HG03439 (cell line): ENCODE measurements at regions not wholly inside any gene's neighbourhood (a gene's known extent, or its start where the extent isn't known, plus 50 kb on each side); places are given as distances from the start of the nearest gene placed in this dataset.

Experiments used
- ATAC-seq: cut with Tn5 transposase; IDR thresholded peaks from one replicate; pipeline ENCODE4 v1.9.1; 2021; ENCODE audit warnings: mild to moderate bottlenecking, moderate library complexity; ENCODE audit not compliant: unreplicated experiment

- ATAC-seq: no peak
These were observed 111.9 kb upstream of the SLC44A3 start for GRCh38 chr1:94708299-94708685.

- no peak for ATAC-seq
These were observed 112.5 kb upstream of the SLC44A3 start for GRCh38 chr1:94707321-94708298.

- no peak for ATAC-seq
These were observed 117.7 kb upstream of the SLC44A3 start for GRCh38 chr1:94702442-94702815.

GRCh38 chr1:94701796-94702441 lies 118.2 kb upstream of the SLC44A3 start:
- no peak for ATAC-seq

GRCh38 chr1:94698759-94699502 lies 121.2 kb upstream of the SLC44A3 start:
- ATAC-seq: no peak

- no peak for ATAC-seq
These were observed 121.8 kb upstream of the SLC44A3 start for GRCh38 chr1:94698356-94698755.

- no peak for ATAC-seq
These were observed 122.3 kb upstream of the SLC44A3 start for GRCh38 chr1:94697839-94698238.

- no peak for ATAC-seq
These were observed 125.8 kb upstream of the SLC44A3 start for GRCh38 chr1:94694226-94694915.

- ATAC-seq: no peak
These were observed 126.7 kb upstream of the SLC44A3 start for GRCh38 chr1:94693435-94693834.

- no peak for ATAC-seq
These were observed 127.1 kb upstream of the SLC44A3 start for GRCh38 chr1:94693029-94693428.

GRCh38 chr1:94688646-94689045 lies 131.5 kb upstream of the SLC44A3 start:
- no peak for ATAC-seq

- ATAC-seq: no peak
These were observed 133.3 kb upstream of the SLC44A3 start for GRCh38 chr1:94686882-94687281.

GRCh38 chr1:94684690-94685250 lies 135.4 kb upstream of the SLC44A3 start:
- ATAC-seq: no peak

GRCh38 chr1:94683886-94684285 lies 136.3 kb upstream of the SLC44A3 start:
- no peak for ATAC-seq

- no peak for ATAC-seq
These were observed 138.4 kb upstream of the F3 start for GRCh38 chr1:94680039-94680377.

GRCh38 chr1:94679332-94680038 lies 137.9 kb upstream of the F3 start:
- no peak for ATAC-seq

- ATAC-seq: no peak
These were observed 136.8 kb upstream of the F3 start for GRCh38 chr1:94678202-94678848.

GRCh38 chr1:94677714-94678113 lies 136.2 kb upstream of the F3 start:
- ATAC-seq: no peak

GRCh38 chr1:94677087-94677486 lies 135.5 kb upstream of the F3 start:
- ATAC-seq: no peak

- no peak for ATAC-seq
These were observed 135.1 kb upstream of the F3 start for GRCh38 chr1:94676686-94677085.
